GM23248 (cell line): ENCODE measurements at regions not wholly inside any gene's neighbourhood (a gene's known extent, or its start where the extent isn't known, plus 50 kb on each side); places are given as distances from the start of the nearest gene placed in this dataset.
A peak's percentile ranks its signal among the peaks of the same experiment; 100 is the strongest.
"Not testable (repeated sequence)": the region's sequence is repeated elsewhere in the genome, so short reads cannot be mapped to it uniquely, and the experiment has no call there.

Experiments
- DNase-seq: peaks from one replicate; pipeline ENCODE4 v3.0.0-alpha.2; 2015
- H2AFZ ChIP-seq: fragments of 200-600 bp; sonication (generic); 2 replicates; pipeline ENCODE4 v1.6.1; 2016; ENCODE audit warnings: antibody characterized with exemption
- H3F3A ChIP-seq: fragments of 200-600 bp; sonication (generic); 2 replicates; pipeline ENCODE4 v1.6.1; 2016; ENCODE audit warnings: mild to moderate bottlenecking, antibody characterized with exemption, mixed run types; ENCODE audit not compliant: insufficient read depth
- H3K27ac ChIP-seq: fragments of 200-600 bp; sonication (generic); 2 replicates; pipeline ENCODE4 v1.5.1; 2016; ENCODE audit warnings: mild to moderate bottlenecking
- H3K27me3 ChIP-seq: fragments of 200-600 bp; sonication (generic); replicated peaks from 2 replicates; pipeline ENCODE4 v1.6.1; 2016; ENCODE audit warnings: mild to moderate bottlenecking; ENCODE audit not compliant: insufficient read depth
- H3K36me3 ChIP-seq: fragments of 200-600 bp; sonication (generic); 2 replicates; pipeline ENCODE4 v1.6.1; 2016; ENCODE audit warnings: low read depth, mild to moderate bottlenecking
- H3K4me1 ChIP-seq: fragments of 200-600 bp; sonication (generic); 2 replicates; pipeline ENCODE4 v1.6.1; 2016; ENCODE audit warnings: mild to moderate bottlenecking; ENCODE audit not compliant: insufficient read depth
- H3K4me2 ChIP-seq: fragments of 200-600 bp; sonication (generic); one replicate; pipeline ENCODE4 v1.6.1; 2016; ENCODE audit warnings: mild to moderate bottlenecking; ENCODE audit not compliant: unreplicated experiment
- H3K4me3 ChIP-seq: fragments of 200-600 bp; sonication (generic); 2 replicates; pipeline ENCODE4 v1.5.1; 2016; ENCODE audit warnings: mild to moderate bottlenecking
- H3K79me2 ChIP-seq: fragments of 200-600 bp; sonication (generic); 2 replicates; pipeline ENCODE4 v1.6.1; 2016; ENCODE audit warnings: mild to moderate bottlenecking; ENCODE audit not compliant: insufficient read depth
- H3K9ac ChIP-seq: fragments of 200-600 bp; sonication (generic); 2 replicates; pipeline ENCODE4 v1.6.1; 2016; ENCODE audit warnings: mild to moderate bottlenecking
- H3K9me2 ChIP-seq: fragments of 200-600 bp; sonication (generic); 2 replicates; pipeline ENCODE4 v1.6.1; 2016; ENCODE audit warnings: mixed run types, mild to moderate bottlenecking, moderate library complexity; ENCODE audit not compliant: insufficient read depth
- H3K9me3 ChIP-seq: fragments of 200-600 bp; sonication (generic); one replicate; pipeline ENCODE4 v1.6.1; 2017; ENCODE audit warnings: low read depth
- H4K20me1 ChIP-seq: fragments of 200-600 bp; sonication (generic); 2 replicates; pipeline ENCODE4 v1.6.0; 2016; ENCODE audit not compliant: insufficient read depth
- EZH2 ChIP-seq: fragments of 200-600 bp; sonication (generic); IDR thresholded peaks from 2 replicates; pipeline ENCODE4 v1.6.1; 2018; ENCODE audit warnings: antibody characterized with exemption, mild to moderate bottlenecking; ENCODE audit not compliant: insufficient read depth, poor library complexity, severe bottlenecking
- EZH2phosphoT487 ChIP-seq: fragments of 200-600 bp; sonication (generic); IDR thresholded peaks from 2 replicates; pipeline ENCODE4 v1.6.1; 2018; ENCODE audit warnings: antibody characterized with exemption, moderate library complexity, mild to moderate bottlenecking, low read depth; ENCODE audit not compliant: insufficient read depth
- WGBS, 2 experiments: methylation state at CpG; one replicate each; pipeline ENCODE4 v1.1.6; 2015 to 2017; ENCODE audit warnings: low lambda C conversion rate in 2 of 2, low coverage in 1 of 2; ENCODE audit errors: missing lambda C conversion rate in 2 of 2; 5-methylcytosine and 5-hydroxymethylcytosine counted together
- in situ Hi-C: fragments of 300-500 bp; cut with MboI; formaldehyde crosslinking; loops from 2 replicates; pipeline ENCODE4 v1.15.0; 2020

GRCh38 chrX:46173159-46173558 is 372.1 kb downstream of the ZNF674 start:
- H3K79me2 ChIP-seq = no peaks in the 10 kb centered on the region
- H3K36me3 ChIP-seq = no peaks in the 10 kb centered on the region
- in situ Hi-C loops = no loop called here
- H3K4me3 ChIP-seq = no peak overlapping the region
- H3F3A ChIP-seq = no peaks in the 10 kb centered on the region
- H3K4me2 ChIP-seq = no peak overlapping the region
- DNase-seq = no peak
- H3K27me3 ChIP-seq = no peaks in the 10 kb centered on the region
- no peak overlapping the region for H2AFZ ChIP-seq
- no peak overlapping the region for H3K27ac ChIP-seq
- TF ChIP-seq EZH2phosphoT487 (no peak), EZH2 (no peak)
- H3K9me2 ChIP-seq = no peaks in the 10 kb centered on the region
- H3K4me1 ChIP-seq = peaks cover 5% of the 10 kb centered on the region; the same call in 1 of the 2 replicates
- no peak overlapping the region for H3K9ac ChIP-seq
- H4K20me1 ChIP-seq = no peaks in the 10 kb centered on the region
- H3K9me3 ChIP-seq = no peaks in the 10 kb centered on the region

DNA sequence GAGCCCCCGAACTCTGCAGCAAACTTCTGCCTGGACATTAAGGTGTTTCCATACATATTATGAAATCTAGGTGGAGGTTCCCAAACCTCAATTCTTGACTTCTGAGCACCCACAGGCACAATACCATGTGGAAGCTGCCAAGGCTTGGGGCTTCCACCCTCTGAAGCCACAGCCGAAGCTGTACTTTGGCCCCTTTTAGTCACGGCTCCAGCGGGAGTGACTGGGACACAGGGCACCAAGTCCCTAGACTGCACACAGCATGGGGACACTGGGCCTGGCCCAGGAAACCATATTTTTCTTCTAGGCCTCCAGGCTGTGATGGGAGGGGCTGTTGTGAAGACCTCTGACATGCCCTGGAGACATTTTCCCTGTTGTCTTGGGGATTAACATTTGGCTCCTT is 373.8 kb downstream of the ZNF674 start:
- H3K4me1 ChIP-seq, H3F3A ChIP-seq, H2AFZ ChIP-seq, H3K9me2 ChIP-seq, in situ Hi-C loops, H3K27me3 ChIP-seq, H3K9ac ChIP-seq, H3K9me3 ChIP-seq, H3K36me3 ChIP-seq, H3K27ac ChIP-seq, H3K4me2 ChIP-seq, DNase-seq, H3K4me3 ChIP-seq, H4K20me1 ChIP-seq, H3K79me2 ChIP-seq: not testable (repeated sequence)
- 55 to 63% methylated on average over 3 to 4 of the region's 4 CpGs for WGBS, 2 experiments

DNA sequence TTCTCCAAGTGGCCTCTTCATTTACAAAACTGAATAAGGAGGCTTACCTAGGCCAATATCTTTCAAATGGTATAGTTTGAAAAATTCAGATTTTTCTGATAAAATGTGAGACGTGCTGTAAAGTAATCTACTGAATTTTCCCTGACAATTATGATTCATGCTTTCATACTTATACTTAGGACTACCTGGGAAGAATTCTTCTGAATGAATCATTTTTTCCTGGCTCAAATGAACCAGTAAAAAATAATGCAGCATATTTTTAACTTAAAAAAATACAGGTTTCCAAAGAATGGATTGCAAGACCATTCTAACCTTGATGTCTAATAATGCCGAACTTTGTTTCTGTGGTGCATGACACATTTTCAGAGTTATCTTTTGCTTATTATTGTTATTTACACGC is 375.4 kb downstream of the ZNF674 start:
- H3K9me3 ChIP-seq = no peaks in the 10 kb centered on the region
- no peak for TF ChIP-seq EZH2phosphoT487
- TF ChIP-seq EZH2 = no peak
- no peaks in the 10 kb centered on the region for H3K9me2 ChIP-seq
- no peaks in the 10 kb centered on the region for H3K36me3 ChIP-seq
- H2AFZ ChIP-seq = no peak overlapping the region
- peak; percentile 5 for DNase-seq
- 46 to 52% methylated on average over 3 of the region's 3 CpGs for WGBS, 2 experiments
- H3K4me2 ChIP-seq = no peak overlapping the region
- H3K4me3 ChIP-seq = no peak overlapping the region
- H3K4me1 ChIP-seq = peaks cover 17% of the 10 kb centered on the region
- H3F3A ChIP-seq = peaks cover 14% of the 10 kb centered on the region
- no peak overlapping the region for H3K9ac ChIP-seq
- no peaks in the 10 kb centered on the region for H3K27me3 ChIP-seq
- H3K27ac ChIP-seq = no peak overlapping the region
- in situ Hi-C loops = no loop called here
- H3K79me2 ChIP-seq = no peaks in the 10 kb centered on the region
- H4K20me1 ChIP-seq = no peaks in the 10 kb centered on the region

DNA sequence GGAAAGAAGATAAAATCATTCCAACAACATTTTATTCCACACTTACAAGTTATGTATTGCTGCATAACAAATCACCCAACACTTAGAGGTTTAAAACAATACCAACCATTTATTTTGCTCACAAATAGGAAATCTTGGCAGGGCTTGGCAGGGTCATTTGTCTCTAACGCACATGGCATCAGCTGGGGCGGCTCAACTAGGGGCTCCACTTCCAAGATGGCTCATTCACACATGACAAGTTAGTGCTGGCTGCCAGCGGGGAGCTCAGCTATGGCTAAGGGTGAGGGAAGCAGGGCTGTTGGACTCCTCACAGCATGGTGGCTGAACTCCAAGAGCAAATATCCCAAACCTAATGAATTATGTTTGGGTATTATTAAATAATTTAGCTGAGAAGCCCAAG is 377.0 kb downstream of the ZNF674 start:
- no peak for TF ChIP-seq EZH2
- TF ChIP-seq EZH2phosphoT487 = no peak
- Histone ChIP-seq H2AFZ (no peak overlapping the region), H3F3A (peaks cover 18% of the 10 kb centered on the region), H4K20me1 (no peaks in the 10 kb centered on the region), H3K27me3 (no peaks in the 10 kb centered on the region), H3K4me1 (peaks cover 20% of the 10 kb centered on the region), H3K27ac (no peak overlapping the region), H3K79me2 (no peaks in the 10 kb centered on the region), H3K4me3 (no peak overlapping the region), H3K9ac (no peak overlapping the region), H3K4me2 (no peak overlapping the region), H3K9me2 (no peaks in the 10 kb centered on the region), H3K36me3 (no peaks in the 10 kb centered on the region), H3K9me3 (no peaks in the 10 kb centered on the region)
- no peak for DNase-seq
- WGBS, 2 experiments = 87 to 92% methylated on average over 3 of the region's 3 CpGs
- in situ Hi-C loops = no loop called here

GRCh38 chrX:46165866-46166265 is 379.4 kb downstream of the ZNF674 start:
- TF ChIP-seq EZH2phosphoT487 (no peak), EZH2 (no peak)
- 67 to 72% methylated on average over 3 of the region's 3 CpGs for WGBS, 2 experiments
- Histone ChIP-seq H3K79me2 (no peaks in the 10 kb centered on the region), H3K4me1 (peaks cover 20% of the 10 kb centered on the region), H3K4me3 (0 out of 2 replicates have a peak overlapping the region, but pooled peaks have one; percentile 34), H3K4me2 (peak overlapping the region; percentile 57), H3K27ac (peak overlapping the region; percentile 45), H3K27me3 (no peaks in the 10 kb centered on the region), H3F3A (peaks cover 18% of the 10 kb centered on the region), H3K9me3 (no peaks in the 10 kb centered on the region), H3K36me3 (no peaks in the 10 kb centered on the region), H3K9me2 (no peaks in the 10 kb centered on the region), H4K20me1 (no peaks in the 10 kb centered on the region), H2AFZ (peak overlapping the region; percentile 60; the same call in 1 of the 2 replicates), H3K9ac (no peak overlapping the region)
- no peak for DNase-seq
- in situ Hi-C loops = no loop called here
